NAMALWA (cell line): ENCODE measurements at regions not wholly inside any gene's neighbourhood (a gene's known extent, or its start where the extent isn't known, plus 50 kb on each side); places are given as distances from the start of the nearest gene placed in this dataset.
"Not testable (repeated sequence)": the region's sequence is repeated elsewhere in the genome, so short reads cannot be mapped to it uniquely, and the experiment has no call there.

ENCODE experiments used
- DNase-seq: peaks from one replicate; pipeline ENCODE4 v3.0.0-alpha.2; 2015; ENCODE audit warnings: low spot score

GRCh38 chr6:60789601-60790000 is 1496.4 kb downstream of the KHDRBS2 start:
- DNase-seq: not testable (repeated sequence)

GRCh38 chr6:60782698-60783464 is 1503.1 kb downstream of the KHDRBS2 start:
- DNase-seq: not testable (repeated sequence)

GRCh38 chr6:60779591-60779990 is 1506.4 kb downstream of the KHDRBS2 start:
- DNase-seq: not testable (repeated sequence)

GRCh38 chr6:60767791-60768499 is 1518.1 kb downstream of the KHDRBS2 start:
- DNase-seq: not testable (repeated sequence)

GRCh38 chr6:60765331-60765730 is 1520.7 kb downstream of the KHDRBS2 start:
- DNase-seq: not testable (repeated sequence)

GRCh38 chr6:60763464-60764080 is 1522.5 kb downstream of the KHDRBS2 start:
- DNase-seq: not testable (repeated sequence)

- DNase-seq: not testable (repeated sequence)
These were observed 1525.1 kb downstream of the KHDRBS2 start for GRCh38 chr6:60760928-60761327.

- DNase-seq: not testable (repeated sequence)
These were observed 1526.7 kb downstream of the KHDRBS2 start for GRCh38 chr6:60759149-60759825.

GRCh38 chr6:60758725-60759124 is 1527.3 kb downstream of the KHDRBS2 start:
- not testable (repeated sequence) for DNase-seq

GRCh38 chr6:60754879-60755278 is 1531.1 kb downstream of the KHDRBS2 start:
- peak; percentile 1 for DNase-seq

- DNase-seq: not testable (repeated sequence)
These were observed 1535.5 kb downstream of the KHDRBS2 start for GRCh38 chr6:60750353-60751081.

GRCh38 chr6:60747765-60748556 is 1538.1 kb downstream of the KHDRBS2 start:
- DNase-seq: not testable (repeated sequence)

GRCh38 chr6:60737764-60738425 is 1548.1 kb downstream of the KHDRBS2 start:
- DNase-seq: not testable (repeated sequence)

GRCh38 chr6:60737315-60737714 is 1548.7 kb downstream of the KHDRBS2 start:
- DNase-seq: not testable (repeated sequence)

GRCh38 chr6:60723935-60724334 is 1562.1 kb downstream of the KHDRBS2 start:
- not testable (repeated sequence) for DNase-seq

GRCh38 chr6:60695232-60695631 is 1590.8 kb downstream of the KHDRBS2 start:
- no peak for DNase-seq

- DNase-seq: no peak
These were observed 1598.9 kb downstream of the KHDRBS2 start for GRCh38 chr6:60687085-60687484.

- no peak for DNase-seq
These were observed 1604.2 kb downstream of the KHDRBS2 start for GRCh38 chr6:60681806-60682205.

- DNase-seq: no peak
These were observed 1606.8 kb downstream of the KHDRBS2 start for GRCh38 chr6:60679175-60679574.

GRCh38 chr6:60671369-60671768 is 1614.7 kb downstream of the KHDRBS2 start:
- DNase-seq: no peak
